ENCODE measurements at regions not wholly inside any gene's neighbourhood (a gene's known extent, or its start where the extent isn't known, plus 50 kb on each side); places are given as distances from the start of the nearest gene placed in this dataset.

- DNase-seq (ENCODE audit: low read depth in 4 of 4, low spot score in 3 of 4), result no peak
Measured at GRCh38 chr7:97461596-97461995, 270.3 kb upstream of the TAC1 start.

GRCh38 chr7:97466071-97466470 lies 265.8 kb upstream of the TAC1 start:
- no peak for DNase-seq (ENCODE audit: low read depth in 4 of 4, low spot score in 3 of 4)

DNA sequence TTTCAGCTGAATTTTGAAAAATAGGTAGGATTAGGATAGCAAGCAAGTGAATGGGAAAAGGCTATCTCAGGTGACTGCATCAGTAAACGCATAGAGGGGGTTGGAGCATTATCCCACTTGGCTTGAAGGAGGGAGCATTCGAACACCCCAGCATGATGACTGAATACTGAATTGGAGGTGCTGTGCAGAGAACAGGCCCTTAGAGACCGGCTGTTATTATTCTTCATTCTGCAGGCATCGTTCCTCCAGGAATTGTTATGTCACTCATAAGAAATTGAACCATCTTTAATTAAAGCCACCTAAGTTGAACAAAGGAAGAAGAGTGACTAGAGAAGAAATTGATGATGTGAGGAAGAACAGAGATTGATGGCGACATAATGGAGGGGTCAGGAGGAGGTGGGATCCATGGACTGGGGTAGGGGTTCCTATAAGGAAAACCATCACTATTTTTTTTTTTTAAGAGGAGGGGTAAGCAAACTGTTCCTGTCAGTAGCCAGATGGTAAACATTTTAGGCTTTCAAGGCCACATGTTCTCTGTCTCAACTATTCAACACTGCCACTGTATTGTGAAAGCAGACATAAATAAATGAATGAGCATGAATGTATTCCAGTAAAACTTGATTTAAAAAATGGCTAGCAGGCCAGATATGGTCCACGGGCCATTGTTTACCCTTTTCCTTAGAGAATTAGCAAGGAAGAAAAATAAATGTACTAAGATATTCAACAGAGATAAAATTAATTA lies 264.7 kb upstream of the TAC1 start:
- DNase-seq (ENCODE audit: low read depth in 4 of 4, low spot score in 3 of 4), result peak in 1 of 4 donors; percentile 22

GRCh38 chr7:97468493-97468892 lies 263.4 kb upstream of the TAC1 start:
- no peak for DNase-seq (ENCODE audit: low read depth in 4 of 4, low spot score in 3 of 4)

DNA sequence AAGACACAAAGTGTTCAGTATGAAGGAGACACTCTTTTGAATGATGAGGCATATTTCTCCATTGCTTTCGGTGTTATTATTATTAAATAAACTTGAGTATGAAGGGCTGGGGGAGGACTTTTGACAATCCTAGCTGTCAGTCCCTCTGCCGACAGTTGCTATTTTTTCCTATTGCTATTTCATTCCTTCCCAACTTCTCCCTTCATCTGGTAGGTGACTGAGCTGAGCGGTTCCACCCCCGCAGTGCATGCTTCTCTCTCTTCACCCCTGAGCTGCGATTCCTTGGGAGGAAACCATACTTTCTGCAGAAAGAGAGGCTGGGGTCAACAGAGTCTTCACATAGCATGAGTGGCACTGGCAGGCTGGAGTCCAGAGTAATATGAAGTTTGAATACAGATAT lies 261.2 kb upstream of the TAC1 start:
- no peak for DNase-seq (ENCODE audit: low read depth in 4 of 4, low spot score in 3 of 4)

DNA sequence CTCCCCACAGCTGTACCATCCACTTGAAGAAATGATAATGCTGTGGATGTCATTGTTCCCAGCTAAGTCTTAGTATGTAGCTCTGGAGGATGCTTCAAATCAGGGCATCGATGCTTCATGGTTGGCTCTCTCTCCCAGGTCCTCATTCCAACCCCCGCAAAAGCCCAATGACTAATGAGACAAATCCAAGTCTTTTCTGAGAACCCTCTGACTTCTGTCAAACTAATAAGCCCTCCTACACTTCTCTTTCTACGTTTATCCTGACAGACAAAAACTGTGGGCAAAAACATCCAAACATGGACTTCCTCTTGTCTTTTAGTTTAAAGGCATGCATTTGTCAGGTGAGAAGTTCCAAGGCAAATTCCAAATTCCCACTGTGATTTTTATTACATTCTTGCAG lies 260.4 kb upstream of the TAC1 start:
- no peak for DNase-seq (ENCODE audit: low read depth in 4 of 4, low spot score in 3 of 4)

- DNase-seq (ENCODE audit: low read depth in 4 of 4, low spot score in 3 of 4), result no peak
Measured at GRCh38 chr7:97479740-97480290, 252.1 kb upstream of the TAC1 start.

- no peak for DNase-seq (ENCODE audit: low read depth in 4 of 4, low spot score in 3 of 4)
Measured at GRCh38 chr7:97480772-97481390, 251.0 kb upstream of the TAC1 start.

DNA sequence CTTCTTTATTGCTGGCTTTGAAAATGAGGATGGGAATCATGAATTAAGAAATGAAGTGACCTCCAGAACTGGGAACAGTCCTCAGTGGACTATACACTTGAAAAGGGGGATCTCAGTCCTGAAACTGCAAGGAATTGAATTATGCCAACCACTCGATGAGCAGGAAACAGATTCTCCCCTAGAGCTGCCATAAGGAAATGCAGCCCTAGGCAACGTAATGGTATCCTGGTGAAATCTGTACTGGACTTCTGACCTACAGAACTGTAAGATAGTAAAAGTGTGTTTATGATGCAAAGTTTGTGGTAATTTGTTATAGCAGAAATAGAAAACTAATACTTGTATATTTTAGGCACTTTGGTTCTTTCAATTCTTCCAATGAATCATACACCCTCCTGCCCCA lies 236.4 kb upstream of the TAC1 start:
- no peak for DNase-seq (ENCODE audit: low read depth in 4 of 4, low spot score in 3 of 4)

GRCh38 chr7:97499204-97499603 lies 232.7 kb upstream of the TAC1 start:
- DNase-seq (ENCODE audit: low read depth in 4 of 4, low spot score in 3 of 4), result peak in 1 of 4 donors; percentile 10

DNA sequence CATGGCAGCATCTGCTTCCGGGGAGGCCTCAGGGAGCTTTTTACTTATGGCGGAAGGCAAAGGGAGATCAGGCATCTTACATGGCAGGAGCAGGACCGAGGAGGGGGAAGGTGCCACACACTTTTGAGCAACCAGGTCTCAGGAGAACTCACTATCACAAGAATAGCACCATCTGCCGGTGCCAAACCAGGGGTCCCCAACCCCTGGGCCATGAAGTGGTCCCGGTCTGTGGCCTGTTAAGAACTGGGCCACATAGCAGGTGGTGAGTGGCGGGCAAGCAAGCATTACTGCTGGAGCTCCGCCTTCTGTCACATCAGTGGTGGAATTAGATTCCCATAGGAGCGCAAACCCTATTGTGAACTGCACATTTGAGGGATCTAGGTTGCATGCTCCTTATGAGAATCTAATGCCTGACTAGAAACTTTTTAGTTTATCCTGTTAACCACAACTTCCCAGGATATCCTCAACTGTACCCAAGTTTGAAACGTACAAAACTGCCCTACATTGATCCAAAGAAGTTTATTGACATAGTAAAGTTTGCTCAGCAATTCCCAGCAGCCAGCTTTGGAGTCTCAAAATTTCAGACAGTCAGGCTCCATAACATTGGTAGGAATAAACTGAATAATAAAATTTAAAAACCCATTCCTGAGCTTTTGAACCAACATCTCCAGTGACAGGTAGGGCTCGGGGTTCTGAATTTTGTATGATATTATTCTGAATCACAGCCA lies 228.4 kb upstream of the TAC1 start:
- DNase-seq (ENCODE audit: low read depth in 4 of 4, low spot score in 3 of 4), result no peak

- no peak for DNase-seq (ENCODE audit: low read depth in 4 of 4, low spot score in 3 of 4)
Measured at GRCh38 chr7:97506728-97507127, 225.2 kb upstream of the TAC1 start.

- no peak for DNase-seq (ENCODE audit: low read depth in 4 of 4, low spot score in 3 of 4)
Measured at GRCh38 chr7:97512441-97513207, 219.3 kb upstream of the TAC1 start.

DNA sequence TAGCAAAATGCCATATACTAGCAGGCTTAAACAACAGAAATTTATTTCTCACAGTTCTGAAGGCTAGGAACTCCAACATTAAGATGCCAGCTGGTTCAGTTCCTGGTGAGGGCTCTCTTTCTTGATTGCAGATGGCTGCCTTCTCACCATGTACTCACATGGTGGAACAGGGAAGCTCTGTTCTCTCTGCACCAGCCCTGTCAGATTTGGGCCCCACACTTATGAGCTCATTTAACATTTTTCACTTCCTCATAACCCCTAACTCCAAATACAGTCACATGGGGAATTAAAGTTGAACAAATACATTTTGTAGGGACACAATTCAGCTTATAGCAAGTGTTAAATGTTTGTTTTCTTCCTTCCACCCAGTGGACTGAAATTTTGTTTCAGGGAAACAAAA lies 218.6 kb upstream of the TAC1 start:
- DNase-seq (ENCODE audit: low read depth in 4 of 4, low spot score in 3 of 4), result no peak

DNA sequence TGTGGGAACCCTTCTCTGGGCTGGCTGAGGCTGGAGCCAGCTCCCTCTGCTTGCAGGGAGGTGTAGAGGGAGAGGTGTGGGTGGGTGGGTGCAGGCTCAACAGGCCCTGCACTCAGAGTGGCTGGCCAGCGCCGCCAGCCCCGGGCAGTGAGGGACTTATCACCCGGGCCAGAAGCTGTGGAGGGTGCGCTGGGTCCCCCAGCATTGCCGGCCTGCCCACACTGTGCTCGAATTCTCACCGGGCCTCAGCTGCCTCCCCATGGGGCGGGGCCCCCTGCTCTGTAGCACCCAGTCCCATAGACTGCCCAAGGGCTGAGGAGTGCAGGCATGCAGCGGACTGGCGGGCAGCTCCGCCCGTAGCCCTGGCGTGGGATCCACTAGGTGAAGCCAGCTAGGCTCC lies 190.7 kb upstream of the TAC1 start:
- no peak for DNase-seq (ENCODE audit: low read depth in 4 of 4, low spot score in 3 of 4)

DNA sequence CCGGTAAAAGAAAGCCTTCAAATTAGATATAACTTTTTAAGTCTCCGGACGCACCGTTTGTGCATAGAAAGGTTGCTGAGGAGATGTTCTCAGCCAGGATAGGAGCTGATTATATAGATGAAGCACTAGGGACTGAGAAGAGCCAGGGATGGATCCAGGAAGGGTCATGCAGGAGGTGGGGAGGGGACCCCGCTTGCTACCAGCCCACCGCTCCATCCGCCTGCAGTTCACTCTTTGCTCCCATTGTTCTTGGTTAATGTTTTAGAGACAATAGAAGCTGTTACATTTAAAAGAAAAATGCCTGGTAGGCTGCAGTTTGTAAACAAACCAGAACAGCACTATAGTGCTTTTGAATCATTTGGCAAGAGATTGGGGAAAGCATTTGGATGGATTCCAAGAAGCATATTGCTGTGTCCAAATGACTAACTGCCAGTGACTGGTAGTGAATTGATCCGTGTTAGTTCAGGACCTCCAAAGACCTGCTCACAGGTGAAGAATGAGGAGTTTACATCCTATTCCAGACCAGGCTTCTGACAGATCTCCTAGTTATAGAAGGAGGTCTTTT lies 175.9 kb upstream of the TAC1 start:
- no peak for DNase-seq (ENCODE audit: low read depth in 4 of 4, low spot score in 3 of 4)

GRCh38 chr7:97565665-97566064 lies 166.2 kb upstream of the TAC1 start:
- no peak for DNase-seq (ENCODE audit: low read depth in 4 of 4, low spot score in 3 of 4)

DNA sequence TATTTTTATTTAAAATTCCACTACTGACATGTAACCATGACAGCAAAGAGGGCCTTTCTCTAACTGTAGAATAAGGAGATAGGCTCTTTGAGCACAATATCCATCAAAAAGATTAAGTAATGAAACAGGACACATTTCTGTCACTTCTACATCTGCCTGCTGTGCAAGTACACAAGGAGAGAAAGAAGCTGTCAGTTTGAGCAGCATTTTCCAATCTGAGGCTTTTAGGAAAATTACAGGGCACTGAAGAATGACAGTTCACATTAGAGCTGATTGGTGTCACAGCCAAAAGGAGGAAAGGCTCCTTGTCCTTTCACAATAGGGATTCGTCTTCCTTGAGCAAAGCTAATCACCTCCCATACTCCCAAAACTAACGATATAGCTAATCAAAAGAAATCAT lies 158.8 kb upstream of the TAC1 start:
- no peak for DNase-seq (ENCODE audit: low read depth in 4 of 4, low spot score in 3 of 4)

- no peak for DNase-seq (ENCODE audit: low read depth in 4 of 4, low spot score in 3 of 4)
Measured at GRCh38 chr7:97576043-97576442, 155.8 kb upstream of the TAC1 start.

DNA sequence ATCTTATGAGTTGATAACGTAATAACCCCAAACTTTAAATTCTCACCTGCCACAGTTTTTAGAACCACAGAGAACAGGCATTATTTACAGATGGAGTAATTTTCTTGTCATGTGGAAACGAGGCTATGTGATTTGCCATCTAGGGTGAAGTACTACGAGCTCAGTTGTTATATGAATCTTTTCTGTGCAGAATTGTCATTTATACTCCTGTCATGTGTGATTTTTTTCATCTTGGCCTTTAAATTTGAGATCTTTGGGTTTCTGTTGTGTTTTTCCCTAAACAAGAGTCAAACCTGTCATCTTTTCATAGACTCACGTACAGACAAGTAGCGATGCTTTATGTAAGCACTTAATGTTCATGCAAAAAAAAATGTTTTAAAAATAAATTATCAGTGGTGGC lies 153.7 kb upstream of the TAC1 start:
- DNase-seq (ENCODE audit: low read depth in 4 of 4, low spot score in 3 of 4), result no peak

- no peak for DNase-seq (ENCODE audit: low read depth in 4 of 4, low spot score in 3 of 4)
Measured at GRCh38 chr7:97580205-97580604, 151.7 kb upstream of the TAC1 start.
